Stomach (tissue), 8 donors: ENCODE measurements at regions not wholly inside any gene's neighbourhood (a gene's known extent, or its start where the extent isn't known, plus 50 kb on each side); places are given as distances from the start of the nearest gene placed in this dataset.

ENCODE experiments used
- DNase-seq, 2 donors: peaks; one replicate each; pipeline versions ENCODE4 v3.0.0 to v3.0.0-alpha.2; 2013 to 2019
- H3K27ac ChIP-seq, 5 donors: fragments of 200-600 bp in 4 of 5; sonication (generic) in 4 of 5; one replicate each; pipeline ENCODE4 v1.5.1; 2013 to 2019; ENCODE audit warnings: mild to moderate bottlenecking in 1 of 5, moderate library complexity in 1 of 5
- H3K27me3 ChIP-seq, 3 donors: fragments of 200-600 bp; sonication (generic); one replicate each; pipeline ENCODE4 v1.5.1; 2017 to 2019; ENCODE audit warnings: mixed run types in 1 of 3
- H3K36me3 ChIP-seq, 4 donors: fragments of 200-600 bp; sonication (generic); 1 replicate in 3 of 4; 2 replicates in 1 of 4; pipeline ENCODE4 v1.5.1; 2016 to 2019
- H3K4me1 ChIP-seq, 4 donors: fragments of 200-600 bp; sonication (generic); one replicate each; pipeline ENCODE4 v1.5.1; 2016 to 2019
- H3K4me3 ChIP-seq, 4 donors: fragments of 200-600 bp; sonication (generic) in 3 of 4; one replicate each; pipeline ENCODE4 v1.5.1; 2016 to 2019; ENCODE audit warnings: mild to moderate bottlenecking in 1 of 4
- H3K9me3 ChIP-seq, 4 donors: fragments of 200-600 bp; sonication (generic); one replicate each; pipeline ENCODE4 v1.5.1; 2016 to 2019
- CTCF ChIP-seq, 7 experiments: fragments of 450-650 bp in 4 of 7; fragments of 200-600 bp in 3 of 7; sonication (generic) in 3 of 7; IDR thresholded peaks; one replicate each; pipeline ENCODE4 v1.5.1; 2016 to 2019; ENCODE audit warnings: antibody characterized with exemption in 7 of 7, control low read depth in 2 of 7, mild to moderate bottlenecking in 1 of 7
- EP300 ChIP-seq: sonication (generic); formaldehyde crosslinking; IDR thresholded peaks from one replicate; pipeline ENCODE4 v1.6.1; 2017; ENCODE audit warnings: antibody characterized with exemption
- POLR2A ChIP-seq, 4 donors: fragments of 450-650 bp; IDR thresholded peaks; one replicate each; pipeline ENCODE4 v1.6.1; 2016; ENCODE audit warnings: antibody characterized with exemption in 4 of 4, control low read depth in 2 of 4, mild to moderate bottlenecking in 1 of 4, moderate library complexity in 1 of 4
- POLR2AphosphoS5 ChIP-seq, 3 donors: sonication (generic); formaldehyde crosslinking; IDR thresholded peaks; one replicate each; pipeline ENCODE4 v1.6.1; 2016; ENCODE audit warnings: antibody characterized with exemption in 3 of 3
- WGBS, 5 donors: extraction: QIAGEN DNeasy Blood & Tissue Kit in 3 of 5; methylation state at CpG; one replicate each; pipeline versions ENCODE4 v1.1.5 to v1.1.7; 2013 to 2018; 5-methylcytosine and 5-hydroxymethylcytosine counted together
- intact Hi-C: fragments of 100-400 bp; cut with DNase I; formaldehyde crosslinking; loops from one replicate; pipeline ENCODE4 v1.15.1; 2023; ENCODE audit warnings: low total_unique reads
- donor health status: healthy with polysubstance abuse.
- donor health status: Bipolar disorder and iron deficiency.
- donor health status: healthy.

DNA sequence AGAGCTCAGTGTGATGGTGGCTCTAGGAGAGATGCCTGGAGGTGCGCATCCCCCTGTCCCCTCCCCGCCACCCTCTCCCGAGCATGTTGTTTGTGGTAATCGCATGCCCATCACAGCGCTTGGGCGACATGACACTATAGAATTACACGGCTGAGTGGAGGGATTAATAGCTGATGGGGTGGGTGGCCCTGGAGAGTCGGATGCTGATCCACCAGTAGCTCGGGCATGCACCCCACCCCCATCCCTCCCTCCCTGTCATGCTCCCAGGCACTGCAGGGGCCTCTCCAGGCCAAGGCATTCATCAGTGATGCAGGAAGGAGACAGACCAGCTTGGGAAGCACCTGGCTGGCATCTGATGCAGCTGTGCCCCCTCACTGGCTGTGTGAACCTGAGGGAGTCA lies 159.0 kb upstream of the IGSF21 start:
- DNase-seq: no peak
- no peak overlapping the region for H3K4me3 ChIP-seq
- no peaks in the 10 kb centered on the region for H3K36me3 ChIP-seq
- no peak for TF ChIP-seq CTCF (IDR thresholded peaks at IDR 0.05)
- H3K9me3 ChIP-seq: no peaks in the 10 kb centered on the region
- WGBS, 5 donors: 56 to 72% (median 63%) methylated on average over 6 to 9 of the region's 9 CpGs
- no peak overlapping the region for H3K27ac ChIP-seq
- H3K4me1 ChIP-seq: no peaks in the 10 kb centered on the region
- intact Hi-C loops: no loop called here
- peaks cover 0 to 75% (median 30%) of the 10 kb centered on the region in 3 donors for H3K27me3 ChIP-seq

- TF ChIP-seq CTCF (IDR thresholded peaks at IDR 0.05) (no peak), EP300 (no peak), POLR2AphosphoS5 (IDR thresholded peaks at IDR 0.05) (no peak), POLR2A (IDR thresholded peaks at IDR 0.05) (no peak)
- intact Hi-C loops: no loop called here
- H3K4me1 ChIP-seq: no peaks in the 10 kb centered on the region
Observed at GRCh38 chr1:17949511-17949910, 158.1 kb upstream of the IGSF21 start.

DNA sequence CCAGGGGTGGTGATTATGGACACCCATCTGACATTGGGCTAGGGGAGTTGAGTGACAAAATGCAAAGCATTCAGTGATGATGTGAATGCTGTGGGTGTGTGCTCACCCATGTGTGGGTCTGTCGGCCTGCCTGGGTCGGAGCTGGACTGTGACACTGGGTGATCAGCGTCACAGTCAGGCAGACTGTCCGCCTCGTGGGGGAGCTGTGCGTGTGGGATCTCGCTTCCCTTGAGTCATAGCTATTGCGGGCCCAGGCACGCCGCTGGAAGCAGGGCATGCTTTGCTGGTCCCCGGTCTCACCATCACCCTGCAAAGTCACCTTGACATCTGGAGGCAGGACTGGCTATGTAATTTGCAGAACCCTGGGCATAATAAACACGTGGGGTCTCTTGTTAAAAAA lies 156.9 kb upstream of the IGSF21 start:
- intact Hi-C loops: no loop called here
- WGBS, 5 donors: 70 to 76% (median 73%) methylated on average over 6 to 12 of the region's 12 CpGs

More at GRCh38 chr1:17949511-17949910, 158.1 kb upstream of the IGSF21 start:
- no peak overlapping the region for H3K27ac ChIP-seq
- no peaks in the 10 kb centered on the region for H3K36me3 ChIP-seq
- no peak for DNase-seq
- no peak overlapping the region for H3K4me3 ChIP-seq
- H3K27me3 ChIP-seq: peaks cover 0 to 81% (median 30%) of the 10 kb centered on the region in 3 donors
- 54 to 59% (median 56%) methylated on average over 8 of the region's 8 CpGs for WGBS, 5 donors
- H3K9me3 ChIP-seq: no peaks in the 10 kb centered on the region

GRCh38 chr1:17952506-17952905 lies 155.1 kb upstream of the IGSF21 start:
- no peaks in the 10 kb centered on the region for H3K9me3 ChIP-seq
- WGBS, 5 donors: 29 to 41% (median 38%) methylated on average over 10 of the region's 10 CpGs
- DNase-seq: no peak
- H3K4me3 ChIP-seq: no peak overlapping the region
- no peaks in the 10 kb centered on the region for H3K36me3 ChIP-seq
- H3K4me1 ChIP-seq: no peaks in the 10 kb centered on the region
- TF ChIP-seq POLR2A (IDR thresholded peaks at IDR 0.05) (no peak), CTCF (IDR thresholded peaks at IDR 0.05) (no peak), POLR2AphosphoS5 (IDR thresholded peaks at IDR 0.05) (no peak), EP300 (no peak)
- intact Hi-C loops: no loop called here
- H3K27ac ChIP-seq: no peak overlapping the region
- peaks cover 0 to 86% (median 30%) of the 10 kb centered on the region in 3 donors for H3K27me3 ChIP-seq

More for the DNA sequence above, 156.9 kb upstream of the IGSF21 start:
- H3K27me3 ChIP-seq: peaks cover 0 to 89% (median 30%) of the 10 kb centered on the region in 3 donors
- no peak overlapping the region for H3K27ac ChIP-seq
- no peaks in the 10 kb centered on the region for H3K4me1 ChIP-seq
- no peaks in the 10 kb centered on the region for H3K36me3 ChIP-seq
- H3K9me3 ChIP-seq: no peaks in the 10 kb centered on the region
- no peak overlapping the region for H3K4me3 ChIP-seq
- TF ChIP-seq CTCF (IDR thresholded peaks at IDR 0.05): no peak
- TF ChIP-seq EP300: no peak
- TF ChIP-seq POLR2A (IDR thresholded peaks at IDR 0.05): no peak
- TF ChIP-seq POLR2AphosphoS5 (IDR thresholded peaks at IDR 0.05): no peak
- no peak for DNase-seq
